OCI-LY7 (cell line): ENCODE measurements at regions not wholly inside any gene's neighbourhood (a gene's known extent, or its start where the extent isn't known, plus 50 kb on each side); places are given as distances from the start of the nearest gene placed in this dataset.

Source experiments
- BruUV-seq: library from RNA; stranded (reverse); fragments of 400-500 nt; replicated peaks from 2 replicates; lab custom pipeline; 2021; lab: Mats Ljungman, UMichigan
- CTCF ChIA-PET: fragments of 300-600 bp; sonication (Branson Sonifier 250); formaldehyde crosslinking; loops from one replicate; lab custom pipeline; 2022; ENCODE audit warnings: antibody characterized with exemption; ENCODE audit not compliant: unreplicated experiment; lab: Charles Lee
- POLR2A ChIA-PET: fragments of 300-600 bp; sonication (Branson Sonifier 250); formaldehyde crosslinking; loops from one replicate; lab custom pipeline; 2022; ENCODE audit warnings: antibody characterized with exemption; lab: Charles Lee
- DNase-seq: peaks from one replicate; pipeline ENCODE4 v3.0.0-alpha.2; 2015; ENCODE audit warnings: low spot score
- H2AFZ ChIP-seq: fragments of 200-600 bp; sonication (generic), shearing (Covaris generic); 2 replicates; pipeline ENCODE4 v1.6.1; 2014; ENCODE audit warnings: mild to moderate bottlenecking, antibody characterized with exemption, low read length, moderate library complexity
- H3K27ac ChIP-seq: fragments of 200-600 bp; sonication (generic); 2 replicates; pipeline ENCODE4 v1.5.1; 2014; ENCODE audit warnings: mixed run types, low read depth, mild to moderate bottlenecking, moderate library complexity, low read length, inconsistent platforms; ENCODE audit not compliant: poor library complexity, severe bottlenecking
- H3K36me3 ChIP-seq: fragments of 200-600 bp; sonication (generic); 2 replicates; pipeline ENCODE4 v1.6.1; 2014; ENCODE audit warnings: mild to moderate bottlenecking, antibody characterized with exemption, low read length, moderate library complexity, mixed read lengths; ENCODE audit not compliant: insufficient read depth
- H3K4me1 ChIP-seq: fragments of 200-600 bp; sonication (generic); 2 replicates; pipeline ENCODE4 v1.5.1; 2014; ENCODE audit warnings: mild to moderate bottlenecking, low read length; ENCODE audit not compliant: insufficient read depth, poor library complexity, severe bottlenecking
- H3K4me2 ChIP-seq: fragments of 200-600 bp; sonication (generic); 2 replicates; pipeline ENCODE4 v1.6.1; 2014; ENCODE audit warnings: mild to moderate bottlenecking, low read length
- H3K4me3 ChIP-seq: fragments of 200-600 bp; sonication (generic); 2 replicates; pipeline ENCODE4 v1.5.1; 2014; ENCODE audit warnings: mild to moderate bottlenecking, low read depth, low read length; ENCODE audit not compliant: poor library complexity, severe bottlenecking
- H3K79me2 ChIP-seq: fragments of 200-600 bp; sonication (generic); 2 replicates; pipeline ENCODE4 v1.6.1; 2016; ENCODE audit warnings: low read depth, mild to moderate bottlenecking, low read length, moderate library complexity, mixed read lengths; ENCODE audit not compliant: insufficient read depth
- H3K9me2 ChIP-seq: fragments of 200-600 bp; sonication (generic); 2 replicates; pipeline ENCODE4 v1.6.1; 2016; ENCODE audit warnings: mild to moderate bottlenecking, low read length, mixed read lengths; ENCODE audit not compliant: insufficient read depth
- H3K9me3 ChIP-seq: fragments of 200-600 bp; sonication (generic); 2 replicates; pipeline ENCODE4 v1.6.1; 2014; ENCODE audit warnings: mild to moderate bottlenecking, mixed run types, low read length, mixed read lengths
- H4K20me1 ChIP-seq: fragments of 200-600 bp; sonication (generic); 2 replicates; pipeline ENCODE4 v1.6.1; 2014; ENCODE audit warnings: mild to moderate bottlenecking, antibody characterized with exemption, low read length, moderate library complexity, mixed read lengths; ENCODE audit not compliant: insufficient read depth
- CTCF ChIP-seq: fragments of 200-600 bp; sonication (generic); conservative IDR thresholded peaks from 2 replicates; pipeline ENCODE4 v1.5.1; 2014; ENCODE audit warnings: mild to moderate bottlenecking, antibody characterized with exemption, low read length, moderate library complexity, mixed read lengths
- EZH2phosphoT487 ChIP-seq: fragments of 200-600 bp; sonication (generic); IDR thresholded peaks from 2 replicates; pipeline ENCODE4 v1.6.1; 2018; ENCODE audit warnings: low read depth, borderline replicate concordance, mild to moderate bottlenecking, mixed run types, antibody characterized with exemption, low read length, moderate library complexity, mixed read lengths
- intact Hi-C: fragments of 100-400 bp; cut with micrococcal nuclease; formaldehyde crosslinking; loops from one replicate; pipeline ENCODE4 v1.10.0; 2022; ENCODE audit not compliant: unreplicated experiment

GRCh38 chr22:35203583-35203982 lies 53.7 kb upstream of the HMGXB4 start:
- no peak for DNase-seq
- ChIA-PET POLR2A (no interaction called here), CTCF (no interaction called here)
- Histone ChIP-seq H3K4me2 (no peak overlapping the region), H3K4me3 (no peak overlapping the region), H2AFZ (no peak overlapping the region), H3K9me3 (no peaks in the 10 kb centered on the region), H3K36me3 (no peaks in the 10 kb centered on the region), H4K20me1 (no peaks in the 10 kb centered on the region), H3K27ac (no peak overlapping the region), H3K9me2 (no peaks in the 10 kb centered on the region), H3K79me2 (no peaks in the 10 kb centered on the region), H3K4me1 (no peaks in the 10 kb centered on the region)
- intact Hi-C loops = no loop called here
- TF ChIP-seq EZH2phosphoT487 (no peak), CTCF (no peak)
- BruUV-seq = no TSS peak

GRCh38 chr22:35204807-35205775 lies 52.2 kb upstream of the HMGXB4 start:
- no peak for TF ChIP-seq EZH2phosphoT487
- no peak for TF ChIP-seq CTCF
- Histone ChIP-seq H3K4me2 (no peak overlapping the region), H3K9me2 (no peaks in the 10 kb centered on the region), H3K4me1 (no peaks in the 10 kb centered on the region), H3K36me3 (no peaks in the 10 kb centered on the region), H4K20me1 (no peaks in the 10 kb centered on the region), H2AFZ (no peak overlapping the region), H3K9me3 (no peaks in the 10 kb centered on the region), H3K27ac (no peak overlapping the region), H3K79me2 (no peaks in the 10 kb centered on the region), H3K4me3 (no peak overlapping the region)
- CTCF ChIA-PET = no interaction called here
- intact Hi-C loops = no loop called here
- POLR2A ChIA-PET = interaction anchor here (0.6 to 0.8 kb wide), 2 partner anchors 11 to 127 kb away, joined by 3 read pairs; no protein-coding TSS in a partner anchor
- no peak for DNase-seq
- no TSS peak for BruUV-seq

- H3K4me2 ChIP-seq = no peak overlapping the region
- no peak overlapping the region for H2AFZ ChIP-seq
- H3K9me3 ChIP-seq = no peaks in the 10 kb centered on the region
- ChIA-PET CTCF (no interaction called here), POLR2A (interaction anchor here (0.7 kb wide), 2 partner anchors 53 to 328 kb away, joined by 3 read pairs; no protein-coding TSS in a partner anchor)
- intact Hi-C loops = no loop called here
- no peaks in the 10 kb centered on the region for H3K9me2 ChIP-seq
- no peak overlapping the region for H3K27ac ChIP-seq
- no peak for DNase-seq
- no peak for TF ChIP-seq EZH2phosphoT487
- no peak for TF ChIP-seq CTCF
- H3K4me3 ChIP-seq = no peak overlapping the region
- H3K79me2 ChIP-seq = no peaks in the 10 kb centered on the region
- no peaks in the 10 kb centered on the region for H3K4me1 ChIP-seq
- no peaks in the 10 kb centered on the region for H3K36me3 ChIP-seq
- no TSS peak for BruUV-seq
- no peaks in the 10 kb centered on the region for H4K20me1 ChIP-seq
Observed at GRCh38 chr22:35205961-35206360, 51.3 kb upstream of the HMGXB4 start.
